ENCODE measurements at regions not wholly inside any gene's neighbourhood (a gene's known extent, or its start where the extent isn't known, plus 50 kb on each side); places are given as distances from the start of the nearest gene placed in this dataset.

GRCh38 chr3:160078533-160078932 is 89.9 kb downstream of the IL12A start:
- DNase-seq (ENCODE audit: low read depth) = no peak
- no peak for TF ChIP-seq CTCF (conservative IDR thresholded peaks at IDR 0.05; ENCODE audit: low read length)
- H3K4me3 ChIP-seq (ENCODE audit: low read length) = no peak overlapping the region

- TF ChIP-seq CTCF (conservative IDR thresholded peaks at IDR 0.05; ENCODE audit: low read length) = no peak
- no peak overlapping the region for H3K4me3 ChIP-seq (ENCODE audit: low read length)
- no peak for DNase-seq (ENCODE audit: low read depth)
Observed at GRCh38 chr3:160081958-160082533, 93.4 kb downstream of the IL12A start.

- no peak for TF ChIP-seq CTCF (conservative IDR thresholded peaks at IDR 0.05; ENCODE audit: low read length)
- DNase-seq (ENCODE audit: low read depth) = no peak
- H3K4me3 ChIP-seq (ENCODE audit: low read length) = no peak overlapping the region
Observed at GRCh38 chr3:160084998-160085397, 96.4 kb downstream of the IL12A start.

- no peak for DNase-seq (ENCODE audit: low read depth)
- no peak for TF ChIP-seq CTCF (conservative IDR thresholded peaks at IDR 0.05; ENCODE audit: low read length)
- no peak overlapping the region for H3K4me3 ChIP-seq (ENCODE audit: low read length)
Observed at GRCh38 chr3:160088492-160089137, 100.0 kb downstream of the IL12A start.

GRCh38 chr3:160090653-160091052 is 102.0 kb downstream of the IL12A start:
- H3K4me3 ChIP-seq (ENCODE audit: low read length) = no peak overlapping the region
- TF ChIP-seq CTCF (conservative IDR thresholded peaks at IDR 0.05; ENCODE audit: low read length) = no peak
- DNase-seq (ENCODE audit: low read depth) = no peak

GRCh38 chr3:160091441-160091840 is 102.8 kb downstream of the IL12A start:
- TF ChIP-seq CTCF (conservative IDR thresholded peaks at IDR 0.05; ENCODE audit: low read length) = no peak
- no peak overlapping the region for H3K4me3 ChIP-seq (ENCODE audit: low read length)
- DNase-seq (ENCODE audit: low read depth) = no peak

GRCh38 chr3:160092760-160093159 is 104.1 kb downstream of the IL12A start:
- DNase-seq (ENCODE audit: low read depth) = no peak
- TF ChIP-seq CTCF (conservative IDR thresholded peaks at IDR 0.05; ENCODE audit: low read length) = no peak
- no peak overlapping the region for H3K4me3 ChIP-seq (ENCODE audit: low read length)

All from AG10803 (cell line).